HEK293T (cell line): ENCODE measurements at regions not wholly inside any gene's neighbourhood (a gene's known extent, or its start where the extent isn't known, plus 50 kb on each side); places are given as distances from the start of the nearest gene placed in this dataset.

Experiments
- ARNT ChIP-seq: fragments of 450-650 bp; IDR thresholded peaks from 2 replicates; pipeline ENCODE4 v1.6.1; 2017; ENCODE audit warnings: mild to moderate bottlenecking
- BHLHE40 ChIP-seq: fragments of 450-650 bp; IDR thresholded peaks from 2 replicates; pipeline ENCODE4 v1.6.1; 2016; ENCODE audit warnings: mild to moderate bottlenecking, moderate library complexity, borderline replicate concordance
- CTBP1 ChIP-seq: fragments of 450-650 bp; IDR thresholded peaks from 2 replicates; pipeline ENCODE4 v1.6.1; 2016; ENCODE audit warnings: borderline replicate concordance
- ELF4 ChIP-seq: fragments of 450-650 bp; IDR thresholded peaks from 2 replicates; pipeline ENCODE4 v1.6.1; 2017; ENCODE audit warnings: antibody characterized with exemption
- FOXA1 ChIP-seq: fragments of 450-650 bp; IDR thresholded peaks from 2 replicates; pipeline ENCODE4 v1.6.1; 2016; ENCODE audit warnings: mild to moderate bottlenecking
- FOXM1 ChIP-seq: fragments of 450-650 bp; IDR thresholded peaks from 2 replicates; pipeline ENCODE4 v1.6.1; 2017; ENCODE audit warnings: mild to moderate bottlenecking, borderline replicate concordance
- HDGF ChIP-seq: fragments of 450-650 bp; IDR thresholded peaks from 2 replicates; pipeline ENCODE4 v1.6.1; 2017; ENCODE audit warnings: antibody characterized with exemption, borderline replicate concordance
- L3MBTL2 ChIP-seq: fragments of 450-650 bp; conservative IDR thresholded peaks from 2 replicates; pipeline ENCODE4 v1.6.1; 2016; ENCODE audit warnings: mild to moderate bottlenecking
- NFRKB ChIP-seq: fragments of 450-650 bp; IDR thresholded peaks from 2 replicates; pipeline ENCODE4 v1.6.1; 2016; ENCODE audit warnings: mild to moderate bottlenecking, moderate library complexity
- SP1 ChIP-seq: fragments of 450-650 bp; IDR thresholded peaks from 2 replicates; pipeline ENCODE4 v1.6.1; 2017
- SUZ12 ChIP-seq: fragments of 450-650 bp; IDR thresholded peaks from 2 replicates; pipeline ENCODE4 v1.6.1; 2016; ENCODE audit warnings: mild to moderate bottlenecking
- TF ChIP-seq, protein P1 (sequence below): fragments of 450-650 bp; IDR thresholded peaks from 2 replicates; pipeline ENCODE4 v1.6.1; 2016

DNA sequence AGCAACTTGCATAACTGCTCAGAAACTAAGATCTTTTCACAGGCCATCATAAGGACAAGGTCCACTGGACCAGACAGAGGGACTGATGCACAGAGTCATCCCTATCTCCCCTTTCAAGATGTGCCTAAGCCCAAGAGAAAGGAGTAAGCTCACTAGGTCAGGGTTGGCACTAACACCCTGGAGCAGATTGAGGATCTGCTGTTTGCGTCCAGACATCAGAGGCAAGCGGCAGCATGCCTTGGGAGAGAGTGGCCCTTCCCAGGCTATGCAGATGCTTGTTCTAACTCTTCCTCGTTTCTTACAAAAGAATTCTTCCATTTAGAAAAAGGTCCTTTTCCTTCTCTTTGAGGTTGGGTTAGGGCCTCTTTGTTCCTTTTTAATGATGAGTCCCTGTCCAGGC, 187.2 kb downstream of the KCNA5 start:
- TF ChIP-seq FOXM1, result no peak
- no peak for TF ChIP-seq ARNT
- TF ChIP-seq ELF4, result no peak
- TF ChIP-seq L3MBTL2, result no peak
- TF ChIP-seq NFRKB, result no peak
- no peak for TF ChIP-seq BHLHE40
- TF ChIP-seq, protein P1, sequence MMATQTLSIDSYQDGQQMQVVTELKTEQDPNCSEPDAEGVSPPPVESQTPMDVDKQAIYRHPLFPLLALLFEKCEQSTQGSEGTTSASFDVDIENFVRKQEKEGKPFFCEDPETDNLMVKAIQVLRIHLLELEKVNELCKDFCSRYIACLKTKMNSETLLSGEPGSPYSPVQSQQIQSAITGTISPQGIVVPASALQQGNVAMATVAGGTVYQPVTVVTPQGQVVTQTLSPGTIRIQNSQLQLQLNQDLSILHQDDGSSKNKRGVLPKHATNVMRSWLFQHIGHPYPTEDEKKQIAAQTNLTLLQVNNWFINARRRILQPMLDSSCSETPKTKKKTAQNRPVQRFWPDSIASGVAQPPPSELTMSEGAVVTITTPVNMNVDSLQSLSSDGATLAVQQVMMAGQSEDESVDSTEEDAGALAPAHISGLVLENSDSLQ, result no peak
- no peak for TF ChIP-seq SUZ12
- TF ChIP-seq HDGF, result no peak
- TF ChIP-seq CTBP1, result no peak
- no peak for TF ChIP-seq FOXA1
- no peak for TF ChIP-seq SP1
